AG08396 (cell line): ENCODE measurements at regions not wholly inside any gene's neighbourhood (a gene's known extent, or its start where the extent isn't known, plus 50 kb on each side); places are given as distances from the start of the nearest gene placed in this dataset.

Experiments
- DNase-seq: peaks from one replicate; pipeline ENCODE4 v3.0.0; 2012; ENCODE audit warnings: low spot score, mixed read lengths

- DNase-seq, result no peak
Observed at GRCh38 chr11:37050311-37050710, 452.3 kb upstream of the RAG2 start.

GRCh38 chr11:37040921-37041320 is 442.9 kb upstream of the RAG2 start:
- DNase-seq, result no peak

DNA sequence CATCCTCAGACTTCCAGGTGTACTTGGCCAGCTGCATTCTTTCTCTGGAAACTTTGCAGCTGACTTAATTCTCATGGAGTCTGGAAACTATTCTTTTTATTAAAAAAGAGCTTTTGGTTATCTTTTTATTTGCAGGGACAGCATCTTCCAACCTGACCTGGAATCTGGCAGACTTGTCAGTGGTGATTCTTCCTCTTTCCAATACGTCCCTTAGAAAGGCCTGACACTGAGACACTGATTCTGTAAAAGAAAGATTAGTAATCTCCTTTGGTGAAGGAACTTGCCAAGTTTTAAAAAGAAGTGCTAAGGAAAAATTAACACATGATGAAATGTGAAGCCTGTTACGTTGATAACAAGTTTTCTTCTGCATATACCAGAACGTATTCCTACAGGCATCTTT is 440.9 kb upstream of the RAG2 start:
- no peak for DNase-seq

DNA sequence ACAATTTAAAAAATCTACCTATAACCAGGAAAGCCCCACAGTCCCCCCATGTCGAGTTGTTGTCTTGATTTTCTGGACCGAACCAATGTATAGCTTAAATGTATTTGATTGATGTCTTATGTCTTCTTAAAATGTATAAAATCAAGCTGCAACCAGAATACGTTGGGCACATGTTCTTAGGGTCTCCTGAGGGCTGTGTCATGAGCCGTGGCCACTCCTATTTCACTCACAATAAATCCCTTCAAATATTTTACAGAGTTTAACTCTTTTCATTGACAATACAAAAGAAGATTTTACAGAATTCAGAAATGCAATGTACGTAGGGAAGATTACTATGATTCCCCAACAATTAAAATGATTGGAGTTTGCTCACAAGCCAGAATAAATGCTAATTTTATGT is 428.7 kb upstream of the RAG2 start:
- DNase-seq, result no peak

- DNase-seq, result no peak
Observed at GRCh38 chr11:37026326-37026725, 428.3 kb upstream of the RAG2 start.

DNA sequence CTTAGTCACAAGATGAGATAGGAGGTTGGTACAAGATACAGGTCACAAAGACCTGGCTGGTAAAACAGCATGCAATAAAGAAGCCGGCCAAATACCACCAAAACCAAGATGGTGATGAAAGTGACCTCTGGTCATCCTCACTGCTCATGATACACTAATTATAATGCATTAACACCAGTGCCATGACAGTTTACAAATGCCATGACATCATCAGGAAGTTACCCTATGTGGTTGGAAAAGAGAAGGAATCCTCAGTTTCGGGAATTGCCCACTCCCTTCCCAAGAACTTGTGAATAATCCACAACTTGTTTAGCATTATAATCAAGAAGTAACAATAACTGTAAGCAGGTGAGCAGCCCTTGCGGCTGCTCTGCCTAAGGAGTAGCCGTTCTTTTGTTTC is 408.5 kb upstream of the RAG2 start:
- DNase-seq, result no peak

DNA sequence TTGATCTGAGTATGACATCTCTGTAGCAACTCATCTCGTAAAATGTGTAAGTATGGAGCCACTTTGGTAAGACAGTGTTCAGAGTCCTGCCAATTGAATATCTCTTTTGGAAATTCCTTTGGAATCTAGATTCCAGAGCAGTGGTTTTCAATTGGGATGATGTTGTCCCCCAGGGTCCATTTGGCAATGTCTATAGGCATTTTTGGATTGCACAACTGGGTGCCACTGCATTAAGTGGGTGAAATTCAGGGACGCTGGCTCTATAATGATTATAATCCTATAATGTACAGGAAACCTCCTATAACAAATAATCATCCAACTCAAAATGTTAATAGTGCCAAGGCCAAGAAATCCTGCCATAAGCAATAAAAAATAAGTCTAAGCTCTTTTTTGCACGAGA is 404.8 kb upstream of the RAG2 start:
- DNase-seq, result no peak

GRCh38 chr11:36997656-36998055 is 399.6 kb upstream of the RAG2 start:
- no peak for DNase-seq

DNA sequence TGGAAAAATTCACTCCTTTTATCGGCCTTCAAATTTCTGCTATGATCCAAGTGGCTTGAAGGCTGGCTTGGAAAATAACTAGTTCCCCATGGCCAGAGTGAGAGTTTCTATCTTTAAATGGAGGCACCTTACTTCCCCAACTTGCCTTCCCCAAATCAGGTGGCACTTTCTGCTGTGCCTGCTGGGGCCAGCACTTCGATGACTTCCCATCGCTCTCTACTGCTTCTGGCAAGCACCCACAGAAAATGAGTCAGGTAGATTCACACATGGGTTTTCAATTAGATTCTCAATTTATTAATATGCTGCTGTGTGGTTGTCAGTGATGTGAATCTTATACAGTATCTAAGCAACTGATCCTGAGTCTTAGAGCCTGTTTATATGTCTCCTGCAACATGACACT is 398.8 kb upstream of the RAG2 start:
- no peak for DNase-seq

DNA sequence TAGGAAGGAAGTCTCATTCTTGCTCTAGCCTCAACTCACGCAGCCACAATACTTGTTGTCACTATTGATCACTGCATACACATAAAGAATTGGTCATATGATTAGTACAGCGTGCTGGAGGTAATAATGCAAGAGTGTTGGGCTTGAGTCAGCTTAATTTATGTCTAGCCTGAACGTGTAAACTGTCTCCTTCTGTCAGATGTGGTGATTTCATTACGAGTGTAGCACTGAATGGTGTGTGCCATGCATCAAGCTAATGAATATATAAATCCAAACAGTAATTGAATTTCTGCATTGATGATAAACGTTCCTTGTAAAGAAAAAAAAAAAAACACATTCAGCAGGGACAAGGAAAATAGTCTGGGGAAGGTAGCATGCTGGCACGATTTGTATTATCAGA is 396.2 kb upstream of the RAG2 start:
- DNase-seq, result no peak

GRCh38 chr11:36988556-36988955 is 390.5 kb upstream of the RAG2 start:
- DNase-seq, result no peak

- no peak for DNase-seq
Observed at GRCh38 chr11:36985562-36985961, 387.5 kb upstream of the RAG2 start.

GRCh38 chr11:36976741-36977140 is 378.7 kb upstream of the RAG2 start:
- DNase-seq, result no peak

DNA sequence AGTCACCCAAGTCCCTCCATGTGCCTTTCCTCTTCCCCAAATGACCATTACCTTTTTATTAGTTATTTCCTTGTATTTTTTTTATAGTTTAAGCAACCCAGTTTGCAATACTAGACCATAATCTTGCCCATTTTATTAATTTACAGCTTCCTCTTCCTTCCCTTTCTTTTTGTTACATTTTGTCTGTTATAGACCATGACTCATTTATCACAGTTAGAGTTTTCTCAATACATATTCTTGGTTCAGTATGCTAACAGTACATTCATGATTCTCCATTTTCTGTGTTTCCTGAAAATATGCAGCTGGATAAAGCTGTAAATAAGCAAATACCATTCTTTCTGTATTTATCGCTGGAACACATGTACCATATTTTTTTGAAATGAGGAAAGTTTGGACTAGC is 376.7 kb upstream of the RAG2 start:
- no peak for DNase-seq

- DNase-seq, result no peak
Observed at GRCh38 chr11:36953976-36954375, 355.9 kb upstream of the RAG2 start.

GRCh38 chr11:36948460-36949127 is 350.6 kb upstream of the RAG2 start:
- no peak for DNase-seq

DNA sequence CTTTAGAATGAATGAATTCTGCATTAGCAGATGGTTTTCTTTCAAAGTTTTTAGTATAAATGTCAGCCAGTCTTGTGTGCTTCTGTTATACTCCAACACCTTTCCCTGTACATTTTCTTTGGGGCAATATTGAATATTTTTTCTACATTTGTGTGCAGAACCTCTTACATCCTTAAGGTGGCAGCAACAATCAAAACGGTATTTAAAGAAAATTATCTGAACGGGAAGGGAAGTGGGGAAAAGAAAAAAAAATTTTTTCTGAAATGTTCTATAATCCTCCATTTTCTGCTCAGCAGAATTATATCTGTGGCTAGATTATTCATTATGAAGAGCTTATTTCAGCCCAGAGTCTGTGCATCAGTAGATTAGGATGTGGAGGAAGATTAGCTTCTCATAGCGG is 347.3 kb upstream of the RAG2 start:
- DNase-seq, result no peak

- DNase-seq, result no peak
Observed at GRCh38 chr11:36933481-36933880, 335.4 kb upstream of the RAG2 start.

DNA sequence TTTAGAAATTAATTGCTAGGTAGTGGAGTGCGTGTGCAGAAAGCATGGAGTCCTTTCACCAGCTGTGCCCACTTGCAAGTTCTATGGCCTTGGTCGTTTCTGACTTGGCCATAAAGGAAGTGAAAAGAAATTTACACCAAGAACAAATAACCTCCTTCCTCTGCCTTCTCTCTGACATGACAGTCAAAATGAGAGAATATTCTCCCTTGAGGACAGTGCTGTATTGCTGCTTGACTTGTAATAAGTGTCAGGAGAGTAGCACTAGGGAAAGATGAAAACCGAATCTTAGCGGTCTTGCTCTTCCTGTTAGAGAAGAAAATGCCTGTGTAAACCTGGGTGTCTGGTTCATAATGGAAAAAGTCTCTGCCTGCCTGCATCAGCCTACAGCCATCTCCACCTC is 333.1 kb upstream of the RAG2 start:
- DNase-seq, result no peak

- DNase-seq, result no peak
Observed at GRCh38 chr11:36930256-36930655, 332.2 kb upstream of the RAG2 start.

GRCh38 chr11:36929401-36929800 is 331.4 kb upstream of the RAG2 start:
- DNase-seq, result no peak

DNA sequence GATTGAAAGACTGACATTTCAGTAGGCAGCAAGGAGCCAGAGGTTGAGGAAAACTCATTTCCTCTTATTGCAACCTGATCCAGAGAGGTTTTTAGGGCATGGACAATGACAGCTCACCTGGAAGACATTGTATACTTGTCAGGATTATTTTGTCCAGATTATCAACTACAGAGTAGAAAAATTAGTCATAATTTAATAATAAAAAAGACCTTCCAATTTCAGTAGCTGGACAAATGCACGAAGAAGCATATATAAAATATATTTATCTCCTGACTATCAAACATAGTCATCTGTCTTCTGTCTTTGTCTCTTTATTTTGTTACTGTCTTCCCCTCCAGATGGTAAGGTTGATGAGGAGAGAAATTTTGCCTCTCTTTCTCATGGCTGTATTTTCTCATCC is 330.6 kb upstream of the RAG2 start:
- no peak for DNase-seq

- DNase-seq, result no peak
Observed at GRCh38 chr11:36899800-36900199, 301.8 kb upstream of the RAG2 start.

GRCh38 chr11:36890841-36891240 is 292.8 kb upstream of the RAG2 start:
- no peak for DNase-seq
